ENCODE measurements at regions not wholly inside any gene's neighbourhood (a gene's known extent, or its start where the extent isn't known, plus 50 kb on each side); places are given as distances from the start of the nearest gene placed in this dataset.

- ChIA-PET CTCF (no interaction called here), POLR2A (no interaction called here)
- TF ChIP-seq RXRA (IDR thresholded peaks at IDR 0.05; ENCODE audit: borderline replicate concordance, low read depth): no peak
- TF ChIP-seq ZBTB33 (IDR thresholded peaks at IDR 0.05; ENCODE audit: borderline replicate concordance, low read depth): no peak
- TF ChIP-seq NFIC (IDR thresholded peaks at IDR 0.05; ENCODE audit: borderline replicate concordance): no peak
- no peak for TF ChIP-seq SIN3A (IDR thresholded peaks at IDR 0.05; ENCODE audit: borderline replicate concordance, low read depth, low read length)
- no peak for TF ChIP-seq USF2 (IDR thresholded peaks at IDR 0.05; ENCODE audit: borderline replicate concordance, low read depth, low read length)
- TF ChIP-seq TEAD4 (IDR thresholded peaks at IDR 0.05; ENCODE audit: borderline replicate concordance, insufficient read depth): no peak
- TF ChIP-seq MAX (IDR thresholded peaks at IDR 0.05; ENCODE audit: low read depth): no peak
- TF ChIP-seq ELF1 (IDR thresholded peaks at IDR 0.05): no peak
- TF ChIP-seq RAD21 (IDR thresholded peaks at IDR 0.05; ENCODE audit: low read length): no peak
- no peak for TF ChIP-seq YY1 (IDR thresholded peaks at IDR 0.05; ENCODE audit: low read depth)
- TF ChIP-seq NRF1 (IDR thresholded peaks at IDR 0.05; ENCODE audit: low read depth, low read length): no peak
- TF ChIP-seq IRF3 (IDR thresholded peaks at IDR 0.05; ENCODE audit: low read depth, low read length): no peak
- Histone ChIP-seq H2AFZ (ENCODE audit: low read depth) (no peak overlapping the region), H3K4me2 (no peak overlapping the region), H3F3A (replicated peaks; ENCODE audit: insufficient read depth) (no peaks in the 10 kb centered on the region), H3K9me2 (no peaks in the 10 kb centered on the region), H3K4me1 (ENCODE audit: control insufficient read depth in 1 of 2, insufficient read depth in 2 of 2, low read depth in 1 of 2, low read length in 1 of 2) (no peaks in the 10 kb centered on the region), H3K9ac (no peak overlapping the region), H3K4me3 (ENCODE audit: low read depth in 2 of 2, low read length in 1 of 2) (no peak overlapping the region), H3K79me2 (ENCODE audit: insufficient read depth) (no peaks in the 10 kb centered on the region), H3K9me3 (no peaks in the 10 kb centered on the region), H3K27ac (ENCODE audit: low read depth in 2 of 2, low read length in 1 of 2) (no peak overlapping the region), H4K20me1 (ENCODE audit: insufficient read depth) (no peaks in the 10 kb centered on the region), H3K27me3 (ENCODE audit: insufficient read depth) (no peaks in the 10 kb centered on the region), H3K36me3 (replicated peaks in 1 of 2; ENCODE audit: control insufficient read depth in 1 of 2, insufficient read depth in 2 of 2, low read length in 1 of 2) (no peaks in the 10 kb centered on the region)
- DNase-seq: no peak
- 57% methylated on average over 5 of the region's 5 CpGs for WGBS (ENCODE audit: low lambda C conversion rate)
Observed at GRCh38 chr18:60163622-60164021, 209.0 kb downstream of the MC4R start.

- H3K9ac ChIP-seq: no peak overlapping the region
- POLR2A ChIA-PET: no interaction called here
- CTCF ChIA-PET: no interaction called here
- no peak overlapping the region for H3K4me3 ChIP-seq (ENCODE audit: low read depth in 2 of 2, low read length in 1 of 2)
- no peaks in the 10 kb centered on the region for H3K27me3 ChIP-seq (ENCODE audit: insufficient read depth)
- H3K9me3 ChIP-seq: no peaks in the 10 kb centered on the region
- no peak for TF ChIP-seq ZBTB33 (IDR thresholded peaks at IDR 0.05; ENCODE audit: borderline replicate concordance, low read depth)
- no peak for TF ChIP-seq GATA2 (CRISPR knock-in tag; IDR thresholded peaks at IDR 0.05)
- no peak for TF ChIP-seq POLR2AphosphoS5 (IDR thresholded peaks at IDR 0.05; ENCODE audit: low read depth, low read length)
- no peak for TF ChIP-seq EZH2phosphoT487 (IDR thresholded peaks at IDR 0.05; ENCODE audit: borderline replicate concordance, low read depth)
- no peak for TF ChIP-seq TAF1 (IDR thresholded peaks at IDR 0.05; ENCODE audit: borderline replicate concordance, low read depth, low read length)
- no peak for TF ChIP-seq JUND (IDR thresholded peaks at IDR 0.05)
- no peak for TF ChIP-seq YY1 (IDR thresholded peaks at IDR 0.05; ENCODE audit: low read depth)
- TF ChIP-seq RAD21 (IDR thresholded peaks at IDR 0.05; ENCODE audit: low read length): no peak
- TF ChIP-seq USF1 (IDR thresholded peaks at IDR 0.05; ENCODE audit: borderline replicate concordance, low read depth): no peak
- TF ChIP-seq RXRA (IDR thresholded peaks at IDR 0.05; ENCODE audit: borderline replicate concordance, low read depth): no peak
- TF ChIP-seq TCF12 (IDR thresholded peaks at IDR 0.05): no peak
- no peak for TF ChIP-seq MXI1 (IDR thresholded peaks at IDR 0.05; ENCODE audit: low read depth, low read length)
- no peak for TF ChIP-seq MAX (IDR thresholded peaks at IDR 0.05; ENCODE audit: low read depth)
- H3K36me3 ChIP-seq (replicated peaks in 1 of 2; ENCODE audit: control insufficient read depth in 1 of 2, insufficient read depth in 2 of 2, low read length in 1 of 2): no peaks in the 10 kb centered on the region
- no peaks in the 10 kb centered on the region for H3F3A ChIP-seq (replicated peaks; ENCODE audit: insufficient read depth)
- H3K79me2 ChIP-seq (ENCODE audit: insufficient read depth): no peaks in the 10 kb centered on the region
- H3K4me1 ChIP-seq (ENCODE audit: control insufficient read depth in 1 of 2, insufficient read depth in 2 of 2, low read depth in 1 of 2, low read length in 1 of 2): no peaks in the 10 kb centered on the region
- no peaks in the 10 kb centered on the region for H4K20me1 ChIP-seq (ENCODE audit: insufficient read depth)
- no peak overlapping the region for H3K4me2 ChIP-seq
- H3K27ac ChIP-seq (ENCODE audit: low read depth in 2 of 2, low read length in 1 of 2): no peak overlapping the region
- no peak for DNase-seq
- no peak overlapping the region for H2AFZ ChIP-seq (ENCODE audit: low read depth)
- H3K9me2 ChIP-seq: no peaks in the 10 kb centered on the region
Observed at GRCh38 chr18:60162388-60162787, 210.2 kb downstream of the MC4R start.
